Activated B cell treated with CpG ODN at 0.5 μM for 24 hours (primary cell): ENCODE measurements at regions not wholly inside any gene's neighbourhood (a gene's known extent, or its start where the extent isn't known, plus 50 kb on each side); places are given as distances from the start of the nearest gene placed in this dataset.

Experiments
- ATAC-seq: fragments of 200-7000 bp; cut with Tn5 transposase; one replicate; pipeline ENCODE4 v1.10.0; 2021; ENCODE audit warnings: low read depth, mild to moderate bottlenecking, moderate library complexity
- CTCF ChIA-PET: fragments of 350-600 bp; sonication (Branson Sonifier 250); formaldehyde crosslinking; loops from one replicate; lab custom pipeline; 2021; ENCODE audit warnings: antibody characterized with exemption; lab: Charles Lee
- POLR2A ChIA-PET: fragments of 350-600 bp; sonication (Branson Sonifier 250); formaldehyde crosslinking; loops from one replicate; lab custom pipeline; 2021; ENCODE audit warnings: antibody characterized with exemption; lab: Charles Lee
- DNase-seq: peaks from one replicate; pipeline ENCODE4 v3.0.0; 2022
- H3K27ac Mint-ChIP-seq: one replicate; pipeline ENCODE4 v1.8.0; 2020; ENCODE audit warnings: mixed read lengths
- H3K27me3 Mint-ChIP-seq: one replicate; pipeline ENCODE4 v1.8.0; 2021; ENCODE audit warnings: mixed read lengths
- H3K36me3 Mint-ChIP-seq: one replicate; pipeline ENCODE4 v1.8.0; 2021; ENCODE audit warnings: low read depth, mixed read lengths
- H3K4me1 Mint-ChIP-seq: one replicate; pipeline ENCODE4 v1.8.0; 2021; ENCODE audit warnings: mixed read lengths
- H3K4me3 Mint-ChIP-seq: one replicate; pipeline ENCODE4 v1.8.0; 2020; ENCODE audit warnings: mild to moderate bottlenecking, mixed read lengths
- H3K9me3 Mint-ChIP-seq: one replicate; pipeline ENCODE4 v1.8.0; 2020; ENCODE audit warnings: mixed read lengths
- intact Hi-C: fragments of 100-400 bp; cut with micrococcal nuclease; formaldehyde crosslinking; loops from one replicate; pipeline ENCODE4 v1.15.1; 2024
- TF ChIP-seq, protein P1 (sequence below): fragments of 200-600 bp; IDR thresholded peaks from one replicate; pipeline ENCODE4 v1.8.0; 2022; ENCODE audit warnings: antibody characterized with exemption, mild to moderate bottlenecking

DNA sequence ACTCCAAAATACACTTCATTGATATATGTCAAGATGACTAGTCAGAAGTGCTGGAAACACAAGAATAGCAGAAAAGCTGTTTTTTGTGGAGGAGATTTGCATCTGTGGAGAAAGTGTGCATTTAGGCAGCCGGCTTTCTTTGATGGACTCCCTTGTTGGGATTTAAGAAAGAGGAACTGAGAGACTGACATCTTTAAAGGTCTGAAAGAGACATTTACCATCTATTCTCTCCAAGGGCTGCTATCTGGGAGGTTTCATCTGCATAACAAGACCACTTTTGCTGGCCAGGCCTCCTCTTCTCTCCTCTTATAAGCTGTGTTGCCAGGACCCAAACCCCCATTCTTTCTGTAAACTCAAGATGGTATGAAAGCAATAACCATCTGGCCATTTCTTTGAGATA, 1065.0 kb downstream of the NLGN4X start:
- POLR2A ChIA-PET, result no interaction called here
- TF ChIP-seq, protein P1, sequence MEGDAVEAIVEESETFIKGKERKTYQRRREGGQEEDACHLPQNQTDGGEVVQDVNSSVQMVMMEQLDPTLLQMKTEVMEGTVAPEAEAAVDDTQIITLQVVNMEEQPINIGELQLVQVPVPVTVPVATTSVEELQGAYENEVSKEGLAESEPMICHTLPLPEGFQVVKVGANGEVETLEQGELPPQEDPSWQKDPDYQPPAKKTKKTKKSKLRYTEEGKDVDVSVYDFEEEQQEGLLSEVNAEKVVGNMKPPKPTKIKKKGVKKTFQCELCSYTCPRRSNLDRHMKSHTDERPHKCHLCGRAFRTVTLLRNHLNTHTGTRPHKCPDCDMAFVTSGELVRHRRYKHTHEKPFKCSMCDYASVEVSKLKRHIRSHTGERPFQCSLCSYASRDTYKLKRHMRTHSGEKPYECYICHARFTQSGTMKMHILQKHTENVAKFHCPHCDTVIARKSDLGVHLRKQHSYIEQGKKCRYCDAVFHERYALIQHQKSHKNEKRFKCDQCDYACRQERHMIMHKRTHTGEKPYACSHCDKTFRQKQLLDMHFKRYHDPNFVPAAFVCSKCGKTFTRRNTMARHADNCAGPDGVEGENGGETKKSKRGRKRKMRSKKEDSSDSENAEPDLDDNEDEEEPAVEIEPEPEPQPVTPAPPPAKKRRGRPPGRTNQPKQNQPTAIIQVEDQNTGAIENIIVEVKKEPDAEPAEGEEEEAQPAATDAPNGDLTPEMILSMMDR, result no peak

DNA sequence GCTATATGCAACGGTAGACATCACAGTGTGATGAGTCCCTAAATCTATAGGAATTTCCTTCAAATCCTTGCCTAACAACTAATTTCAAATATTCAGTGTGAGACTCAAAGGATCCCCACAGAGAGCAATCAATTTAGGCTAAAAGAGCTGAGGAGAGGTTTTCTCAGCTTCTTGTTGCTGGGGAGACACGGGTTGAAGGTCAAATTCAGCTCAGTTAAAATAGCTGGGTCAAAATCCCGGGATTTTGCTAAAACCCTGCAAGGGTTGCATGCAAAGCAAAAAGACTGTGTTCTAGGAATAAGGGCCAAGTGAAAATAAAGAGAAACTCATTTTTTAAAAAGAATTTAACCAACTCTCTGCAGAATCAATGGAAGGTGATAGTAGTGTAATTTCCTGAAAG, 1073.4 kb downstream of the NLGN4X start:
- Mint-ChIP-seq H3K36me3 (no peaks in the 10 kb centered on the region), H3K4me1 (no peaks in the 10 kb centered on the region), H3K9me3 (no peaks in the 10 kb centered on the region), H3K27ac (no peak overlapping the region), H3K27me3 (no peaks in the 10 kb centered on the region), H3K4me3 (no peak overlapping the region)
- ChIA-PET POLR2A (no interaction called here), CTCF (no interaction called here)
- intact Hi-C loops, result no loop called here
- ATAC-seq (no peak), DNase-seq (no peak)
- TF ChIP-seq, protein P1, result no peak

More for the DNA sequence above, 1065.0 kb downstream of the NLGN4X start:
- ATAC-seq (no peak), DNase-seq (no peak)
- H3K27me3 Mint-ChIP-seq, result no peaks in the 10 kb centered on the region
- H3K4me1 Mint-ChIP-seq, result no peaks in the 10 kb centered on the region
- no peak overlapping the region for H3K4me3 Mint-ChIP-seq
- H3K36me3 Mint-ChIP-seq, result no peaks in the 10 kb centered on the region
- intact Hi-C loops, result no loop called here
- H3K9me3 Mint-ChIP-seq, result no peaks in the 10 kb centered on the region
- CTCF ChIA-PET, result no interaction called here
- no peak overlapping the region for H3K27ac Mint-ChIP-seq

DNA sequence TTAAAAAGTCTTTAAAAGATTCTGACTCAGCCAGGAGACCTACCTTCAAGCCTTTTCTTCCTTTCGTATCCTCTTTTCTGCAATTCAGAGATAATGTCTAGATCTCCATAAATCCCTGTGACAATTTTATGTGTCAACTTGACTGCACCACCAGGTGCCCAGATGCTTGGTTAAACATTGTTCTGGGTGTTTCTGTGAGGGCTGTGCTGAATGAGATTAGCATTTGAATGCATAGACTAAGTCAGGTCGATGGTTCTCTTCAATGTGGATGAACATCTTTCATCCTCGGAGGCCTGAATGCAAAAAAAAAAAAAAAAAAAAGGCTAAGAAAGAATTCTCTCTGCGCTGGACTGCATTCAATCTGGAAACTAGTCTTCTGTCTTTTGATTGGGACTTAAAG, 1082.7 kb downstream of the NLGN4X start:
- ATAC-seq, result no peak
- POLR2A ChIA-PET, result no interaction called here
- Mint-ChIP-seq H3K4me3 (no peak overlapping the region), H3K4me1 (no peaks in the 10 kb centered on the region), H3K27ac (no peak overlapping the region), H3K9me3 (no peaks in the 10 kb centered on the region), H3K36me3 (no peaks in the 10 kb centered on the region), H3K27me3 (no peaks in the 10 kb centered on the region)
- CTCF ChIA-PET, result no interaction called here
- DNase-seq, result no peak
- intact Hi-C loops, result no loop called here
- TF ChIP-seq, protein P1, result no peak

DNA sequence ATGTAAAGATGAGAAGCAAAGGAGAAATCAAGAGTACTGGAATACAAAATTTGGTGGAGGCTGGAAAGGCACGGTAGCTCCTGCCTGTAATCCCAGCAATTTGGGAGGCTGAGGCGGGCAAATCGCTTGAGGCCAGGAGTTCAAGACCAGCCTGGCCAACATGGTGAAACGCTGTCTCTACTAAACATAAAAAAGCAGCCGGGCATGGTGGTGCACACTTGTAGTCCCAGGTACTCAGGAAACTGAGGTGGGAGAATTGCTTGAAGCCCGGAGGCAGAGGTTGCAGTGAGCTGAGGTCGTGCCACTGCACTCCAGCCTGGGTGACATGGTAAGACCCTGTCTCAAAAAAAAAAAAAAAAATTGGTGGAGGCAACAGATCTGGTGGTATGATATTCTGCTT, 1086.0 kb downstream of the NLGN4X start:
- no peaks in the 10 kb centered on the region for H3K36me3 Mint-ChIP-seq
- H3K4me3 Mint-ChIP-seq, result no peak overlapping the region
- ATAC-seq (no peak), DNase-seq (no peak)
- CTCF ChIA-PET, result no interaction called here
- TF ChIP-seq, protein P1, result no peak
- no peak overlapping the region for H3K27ac Mint-ChIP-seq
- intact Hi-C loops, result no loop called here
- POLR2A ChIA-PET, result no interaction called here
- H3K4me1 Mint-ChIP-seq, result no peaks in the 10 kb centered on the region
- H3K9me3 Mint-ChIP-seq, result no peaks in the 10 kb centered on the region
- H3K27me3 Mint-ChIP-seq, result no peaks in the 10 kb centered on the region

- TF ChIP-seq, protein P1, result no peak
- CTCF ChIA-PET, result no interaction called here
- no peak for DNase-seq
- intact Hi-C loops, result no loop called here
- H3K36me3 Mint-ChIP-seq, result no peaks in the 10 kb centered on the region
- no peak overlapping the region for H3K4me3 Mint-ChIP-seq
- H3K27ac Mint-ChIP-seq, result no peak overlapping the region
- POLR2A ChIA-PET, result no interaction called here
- no peaks in the 10 kb centered on the region for H3K4me1 Mint-ChIP-seq
- no peaks in the 10 kb centered on the region for H3K9me3 Mint-ChIP-seq
- ATAC-seq, result no peak
- no peaks in the 10 kb centered on the region for H3K27me3 Mint-ChIP-seq
Observed at GRCh38 chrX:5122181-5122678, 1106.4 kb downstream of the NLGN4X start.
